HG03457 (cell line): ENCODE measurements at regions not wholly inside any gene's neighbourhood (a gene's known extent, or its start where the extent isn't known, plus 50 kb on each side); places are given as distances from the start of the nearest gene placed in this dataset.
A peak's percentile ranks its signal among the peaks of the same experiment; 100 is the strongest.

Source experiments
- ATAC-seq: cut with Tn5 transposase; IDR thresholded peaks from one replicate; pipeline ENCODE4 v1.9.1; 2021; ENCODE audit warnings: moderate number of reproducible peaks; ENCODE audit not compliant: unreplicated experiment

GRCh38 chr2:217459680-217460405, 543.0 kb downstream of the TNS1 start:
- ATAC-seq, result no peak

- no peak for ATAC-seq
Observed at GRCh38 chr2:217459016-217459415, 543.8 kb downstream of the TNS1 start.

GRCh38 chr2:217456016-217456415, 546.8 kb downstream of the TNS1 start:
- no peak for ATAC-seq

GRCh38 chr2:217452928-217453327, 549.9 kb downstream of the TNS1 start:
- ATAC-seq, result no peak

- no peak for ATAC-seq
Observed at GRCh38 chr2:217451666-217452065, 551.1 kb downstream of the TNS1 start.

- no peak for ATAC-seq
Observed at GRCh38 chr2:217449444-217449843, 553.4 kb downstream of the TNS1 start.

- no peak for ATAC-seq
Observed at GRCh38 chr2:217448860-217449259, 553.9 kb downstream of the TNS1 start.

GRCh38 chr2:217445723-217446122, 557.1 kb downstream of the TNS1 start:
- ATAC-seq, result no peak

GRCh38 chr2:217444932-217445331, 557.9 kb downstream of the TNS1 start:
- peak; percentile 48 for ATAC-seq

- ATAC-seq, result no peak
Observed at GRCh38 chr2:217444509-217444908, 558.3 kb downstream of the TNS1 start.

GRCh38 chr2:217443601-217444000, 559.2 kb downstream of the TNS1 start:
- ATAC-seq, result no peak

GRCh38 chr2:217440000-217440399, 562.8 kb downstream of the TNS1 start:
- ATAC-seq, result peak; percentile 70

- ATAC-seq, result no peak
Observed at GRCh38 chr2:217438821-217439220, 564.0 kb downstream of the TNS1 start.

GRCh38 chr2:217438136-217438535, 564.7 kb downstream of the TNS1 start:
- ATAC-seq, result no peak

- ATAC-seq, result no peak
Observed at GRCh38 chr2:217437290-217437870, 565.4 kb downstream of the TNS1 start.

GRCh38 chr2:217436386-217436785, 566.4 kb downstream of the TNS1 start:
- no peak for ATAC-seq

GRCh38 chr2:217434180-217434975, 568.4 kb downstream of the TNS1 start:
- peak; percentile 96 for ATAC-seq

- ATAC-seq, result no peak
Observed at GRCh38 chr2:217433522-217433921, 569.3 kb downstream of the TNS1 start.

- ATAC-seq, result no peak
Observed at GRCh38 chr2:217431577-217432269, 571.1 kb downstream of the TNS1 start.

GRCh38 chr2:217430916-217431576, 571.2 kb upstream of the TNP1 start:
- no peak for ATAC-seq

- no peak for ATAC-seq
Observed at GRCh38 chr2:217429981-217430500, 570.2 kb upstream of the TNP1 start.
